GM12891 (cell line): ENCODE measurements at regions not wholly inside any gene's neighbourhood (a gene's known extent, or its start where the extent isn't known, plus 50 kb on each side); places are given as distances from the start of the nearest gene placed in this dataset.
A peak's percentile ranks its signal among the peaks of the same experiment; 100 is the strongest.

Source experiments
- DNase-seq: peaks from one replicate; pipeline ENCODE4 v3.0.0; 2011; ENCODE audit warnings: low spot score; ENCODE audit not compliant: insufficient read length
- FAIRE-seq: peaks from 2 replicates; lab custom pipeline; 2011; peaks lifted over from hg19 to GRCh38; lab: Jason Lieb, UNC
- PAX5 ChIP-seq: IDR thresholded peaks from 2 replicates; pipeline ENCODE4 v1.6.1; 2011; ENCODE audit warnings: low read length, moderate library complexity, mild to moderate bottlenecking; ENCODE audit not compliant: insufficient read depth, severe bottlenecking
- POLR2A ChIP-seq: IDR thresholded peaks from 2 replicates; pipeline ENCODE4 v1.6.1; 2011; ENCODE audit warnings: low read depth, low read length, control low read depth
- POLR2AphosphoS5 ChIP-seq: IDR thresholded peaks from 2 replicates; pipeline ENCODE4 v1.6.1; 2011; ENCODE audit warnings: low read depth, low read length, control low read depth
- POU2F2 ChIP-seq: IDR thresholded peaks from 2 replicates; pipeline ENCODE4 v1.6.1; 2011; ENCODE audit warnings: low read depth, mild to moderate bottlenecking, control low read depth, low read length, moderate library complexity
- SPI1 ChIP-seq: IDR thresholded peaks from 2 replicates; pipeline ENCODE4 v1.6.1; 2011; ENCODE audit warnings: low read depth, low read length, control low read depth
- TAF1 ChIP-seq: IDR thresholded peaks from 2 replicates; pipeline ENCODE4 v1.6.1; 2011; ENCODE audit warnings: low read depth, low read length, control low read depth

DNA sequence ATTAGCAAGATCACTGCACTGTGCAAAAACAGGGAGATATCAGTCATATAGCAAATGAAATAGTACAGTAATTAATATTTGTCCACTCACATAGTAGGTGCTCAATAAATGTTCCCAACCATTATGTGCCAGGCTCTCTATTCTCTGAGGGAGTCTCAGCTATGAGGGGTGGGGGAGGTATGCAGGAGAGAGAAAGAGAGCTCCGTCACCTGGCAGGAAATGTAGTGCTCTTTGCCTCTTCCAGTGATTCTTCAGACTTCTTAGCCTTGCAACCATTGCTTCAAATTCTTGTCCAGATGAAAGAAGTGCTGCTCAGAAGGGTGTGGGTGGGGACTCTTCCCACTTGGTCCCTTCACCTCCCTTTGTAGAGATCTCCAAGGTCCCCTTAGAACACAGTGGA lies 84.5 kb upstream of the SPRY1 start:
- no peak for DNase-seq
- TF ChIP-seq POU2F2 (no peak), TAF1 (no peak), POLR2A (no peak), POLR2AphosphoS5 (no peak), PAX5 (no peak), SPI1 (no peak)
- no peak for FAIRE-seq

DNA sequence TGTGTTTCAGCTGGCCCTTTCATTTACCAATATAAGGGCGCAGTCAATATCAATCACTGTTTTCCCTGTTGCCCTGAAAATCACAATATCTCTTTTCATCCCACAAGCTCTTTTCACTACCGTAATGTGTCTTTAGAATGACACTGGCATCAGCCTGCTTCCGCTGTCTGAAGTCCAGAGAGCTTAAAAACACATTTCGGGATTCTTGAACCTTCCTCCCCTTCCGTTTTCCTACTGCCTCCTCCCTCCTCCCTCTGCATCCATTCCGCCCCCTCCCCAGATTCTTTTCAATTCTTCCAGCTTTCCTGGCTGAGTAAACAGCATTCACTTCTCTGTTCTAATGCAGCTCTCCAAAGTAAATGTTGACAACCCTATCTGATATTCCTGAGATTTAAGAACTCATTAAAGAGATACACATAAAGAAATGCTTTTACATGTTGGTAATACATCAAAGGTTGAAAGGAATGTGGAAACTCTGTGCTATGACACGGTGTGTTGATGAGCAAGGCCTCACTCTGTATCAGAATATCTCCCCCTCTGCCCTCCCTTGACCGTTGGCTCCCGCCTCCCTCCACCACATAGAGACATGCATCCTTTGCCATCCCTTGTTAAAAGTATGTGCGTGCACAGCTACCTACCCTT lies 83.5 kb upstream of the SPRY1 start:
- FAIRE-seq = no peak
- DNase-seq = no peak
- TF ChIP-seq POU2F2 (no peak), POLR2A (no peak), SPI1 (no peak), POLR2AphosphoS5 (no peak), TAF1 (no peak), PAX5 (no peak)

DNA sequence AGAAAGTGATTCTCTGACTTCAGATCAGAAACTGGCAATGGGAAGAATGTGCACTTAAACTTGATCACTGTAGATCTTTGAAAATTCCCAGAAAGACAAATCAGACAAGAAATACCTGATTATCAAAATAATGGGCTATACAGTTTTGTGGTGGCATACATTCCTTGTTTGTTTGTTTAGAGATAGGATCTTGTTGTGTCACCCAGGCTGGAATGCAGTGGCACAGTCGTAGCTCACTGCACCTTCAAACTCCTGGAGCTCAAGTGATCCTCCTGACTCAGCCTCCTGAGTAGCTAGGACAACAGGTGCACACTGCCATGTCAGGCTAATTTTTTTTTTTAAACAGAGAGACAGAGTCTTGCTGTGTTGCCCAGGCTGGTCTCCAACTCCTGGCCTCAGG lies 81.0 kb upstream of the SPRY1 start:
- no peak for TF ChIP-seq PAX5
- no peak for TF ChIP-seq POU2F2
- TF ChIP-seq POLR2AphosphoS5 = no peak
- no peak for TF ChIP-seq SPI1
- no peak for TF ChIP-seq POLR2A
- TF ChIP-seq TAF1 = no peak
- no peak for FAIRE-seq
- DNase-seq = no peak

DNA sequence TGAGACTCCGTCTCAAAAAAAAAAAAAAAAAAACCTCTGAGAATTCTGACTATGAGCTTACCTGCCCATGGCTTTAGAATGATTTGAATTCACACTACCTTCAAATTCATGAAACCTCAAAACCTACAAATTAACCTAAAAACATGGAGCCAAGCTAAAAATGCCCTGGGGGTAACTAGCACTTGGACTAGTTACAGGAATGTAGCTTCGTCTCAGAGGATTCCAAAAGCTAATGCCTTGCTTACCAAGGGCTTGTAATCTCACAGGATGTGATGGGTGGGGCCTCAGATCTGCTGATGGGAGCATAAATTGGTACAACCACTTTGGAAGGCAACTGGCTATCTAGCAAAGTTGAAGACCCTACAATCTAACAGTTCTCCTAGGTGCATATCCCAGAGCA lies 79.4 kb upstream of the SPRY1 start:
- TF ChIP-seq PAX5 (no peak), SPI1 (no peak), POU2F2 (no peak), POLR2AphosphoS5 (no peak), POLR2A (no peak), TAF1 (no peak)

DNA sequence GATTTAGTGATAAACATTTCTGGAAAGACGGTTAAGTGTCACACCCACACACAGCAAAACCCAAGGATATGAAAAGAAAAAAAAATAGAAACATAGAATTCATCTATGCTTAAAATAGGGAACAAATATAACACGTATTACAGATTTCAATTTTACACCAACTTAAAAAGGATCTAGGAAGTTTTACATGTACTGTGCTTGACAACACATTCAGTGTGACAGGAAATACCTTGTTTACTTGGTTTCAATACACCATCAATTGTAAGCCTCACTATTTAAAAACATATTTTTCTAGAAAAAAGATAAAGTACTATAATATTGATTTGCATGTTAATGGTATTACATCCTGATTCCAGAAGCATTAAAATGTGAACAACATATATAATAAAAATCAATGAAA lies 77.0 kb upstream of the SPRY1 start:
- FAIRE-seq (peak; percentile 61), DNase-seq (no peak)
- TF ChIP-seq TAF1 (no peak), POU2F2 (no peak), POLR2A (no peak), POLR2AphosphoS5 (no peak), SPI1 (no peak), PAX5 (no peak)

More for the DNA sequence above, 79.4 kb upstream of the SPRY1 start:
- DNase-seq (no peak), FAIRE-seq (no peak)

DNA sequence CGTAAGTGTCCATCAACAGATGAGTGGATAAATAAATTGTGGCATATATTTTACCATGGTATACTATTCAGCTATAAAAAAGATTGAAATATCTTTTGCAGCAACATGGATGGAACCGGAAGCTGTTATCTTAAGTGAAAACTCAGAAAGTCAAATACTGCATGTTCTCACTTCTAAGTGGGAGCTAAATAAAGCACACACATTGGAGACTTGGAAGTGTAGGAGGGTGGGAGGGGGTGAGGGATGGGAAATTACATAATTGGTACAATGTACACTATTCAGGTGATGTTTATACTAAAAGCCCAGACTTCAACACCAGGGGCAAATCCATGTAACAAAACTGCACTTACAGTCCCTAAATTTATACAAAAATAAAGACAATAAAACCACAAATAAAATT lies 72.6 kb upstream of the SPRY1 start:
- DNase-seq (no peak), FAIRE-seq (no peak)
- no peak for TF ChIP-seq POLR2A

DNA sequence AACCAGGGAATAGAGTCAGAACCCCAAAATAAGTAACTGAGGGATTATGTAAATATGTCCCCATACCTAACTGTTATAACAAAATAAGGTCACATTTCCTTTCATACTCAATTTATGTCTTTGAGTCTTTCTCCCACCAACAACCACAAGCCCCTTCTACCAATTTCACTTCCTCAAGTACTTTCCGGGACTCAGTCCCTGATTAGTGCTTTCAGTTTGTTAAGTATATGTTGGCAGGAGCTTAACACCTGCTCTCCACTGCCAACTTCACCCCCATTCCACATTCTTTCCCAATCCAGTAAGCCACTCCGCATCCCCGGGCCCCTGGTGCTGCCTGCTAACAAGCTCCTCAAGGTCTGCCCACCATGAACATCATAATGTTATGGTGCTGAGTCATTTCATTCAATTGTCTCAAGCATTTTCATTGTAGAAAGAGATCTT lies 71.3 kb upstream of the SPRY1 start:
- DNase-seq (peak; percentile 25), FAIRE-seq (peak; percentile 87)
- no peak for TF ChIP-seq POLR2AphosphoS5
- peak; percentile 98 for TF ChIP-seq SPI1
- no peak for TF ChIP-seq PAX5
- TF ChIP-seq TAF1 = no peak
- no peak for TF ChIP-seq POLR2A
- TF ChIP-seq POU2F2 = 0 out of 2 replicates have a peak, but pooled peaks have one; percentile 8

DNA sequence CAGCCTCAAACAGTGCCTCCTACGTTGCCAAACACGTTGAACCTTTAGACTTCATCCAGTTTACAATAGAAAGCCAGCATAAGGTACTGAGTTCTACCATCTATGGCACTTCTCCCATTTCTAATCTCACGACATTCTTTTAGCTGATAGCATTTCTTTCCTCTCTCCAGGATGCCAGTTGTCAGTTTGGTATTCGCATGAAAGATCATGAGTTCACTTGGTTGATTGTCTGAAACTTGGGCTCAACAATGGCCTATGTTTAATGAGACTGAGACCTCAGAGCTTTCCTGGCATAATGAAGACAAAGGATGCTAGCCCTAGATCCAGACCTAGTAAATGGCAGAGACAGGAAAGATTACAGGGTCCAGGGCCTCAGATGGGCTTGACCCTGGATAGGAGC lies 69.2 kb upstream of the SPRY1 start:
- no peak for FAIRE-seq

DNA sequence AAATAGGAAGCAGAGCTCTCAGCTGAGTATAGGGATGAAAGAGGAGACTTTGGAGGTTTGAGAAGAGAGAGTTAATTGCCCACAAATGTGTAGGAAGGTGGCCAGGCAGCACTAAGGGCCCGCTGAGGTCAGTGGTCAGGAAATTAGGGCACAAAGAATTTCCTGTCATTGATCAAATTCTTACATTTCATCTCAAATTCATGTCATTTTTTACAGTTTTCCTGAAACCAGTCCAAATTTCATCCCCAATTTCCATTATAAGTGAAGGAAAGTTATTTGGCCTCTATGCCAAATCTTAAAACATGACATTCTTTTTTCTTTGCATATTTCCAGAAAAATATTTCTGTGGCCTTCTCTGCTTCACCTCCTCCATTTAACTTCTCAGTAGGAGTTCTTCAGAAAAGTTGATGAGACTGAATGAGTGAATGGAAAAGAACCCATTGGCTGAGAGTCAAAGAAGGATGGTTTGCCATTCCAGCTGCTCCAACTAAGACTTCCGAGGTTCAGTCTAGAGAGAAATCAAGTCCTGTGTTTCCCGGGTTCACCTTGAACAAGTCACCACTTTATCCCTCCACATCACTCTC lies 68.7 kb upstream of the SPRY1 start:
- DNase-seq = no peak
- TF ChIP-seq TAF1 (no peak), POLR2A (no peak), POU2F2 (no peak), POLR2AphosphoS5 (no peak), SPI1 (no peak), PAX5 (no peak)
- FAIRE-seq = no peak

More for the DNA sequence above, 69.2 kb upstream of the SPRY1 start:
- DNase-seq = no peak
- no peak for TF ChIP-seq PAX5
- TF ChIP-seq POLR2AphosphoS5 = no peak
- TF ChIP-seq SPI1 = no peak
- TF ChIP-seq POU2F2 = no peak
- TF ChIP-seq POLR2A = no peak
- no peak for TF ChIP-seq TAF1

DNA sequence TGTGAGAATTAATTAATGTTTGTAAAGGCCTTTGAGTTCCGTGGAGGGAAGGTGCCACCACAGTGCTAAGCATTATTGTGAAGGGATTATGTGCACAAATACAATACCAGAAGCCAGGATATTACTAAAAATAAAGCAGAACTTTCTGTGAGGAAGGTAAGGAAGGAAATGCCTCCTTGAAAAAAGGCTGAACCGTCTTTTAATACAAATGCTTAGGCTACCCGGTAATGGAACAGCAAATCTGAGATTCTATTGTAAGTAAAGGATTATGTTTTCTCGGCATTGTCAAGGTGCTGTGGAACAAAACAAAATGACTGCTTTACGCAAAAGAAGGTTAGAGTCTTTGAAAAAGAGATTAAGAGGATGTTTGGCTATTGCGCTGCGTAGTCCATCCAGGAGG lies 57.9 kb upstream of the SPRY1 start:
- TF ChIP-seq TAF1 (no peak), SPI1 (no peak), PAX5 (no peak), POLR2AphosphoS5 (no peak)
- no peak for FAIRE-seq
- DNase-seq = no peak
